NCI-H1436 treated with DMSO at 0.1 percent for 48 hours (cell line): ENCODE measurements at regions not wholly inside any gene's neighbourhood (a gene's known extent, or its start where the extent isn't known, plus 50 kb on each side); places are given as distances from the start of the nearest gene placed in this dataset.

Experiments used
- DNase-seq: peaks from one replicate; lab custom pipeline; 2025; lab: John Stamatoyannopoulos, UW

- DNase-seq, result no peak
These were observed 52.3 kb upstream of the SIPA1L2 start for GRCh38 chr1:232682248-232682647.

GRCh38 chr1:232684371-232685105 is 54.6 kb upstream of the SIPA1L2 start:
- no peak for DNase-seq

- no peak for DNase-seq
These were observed 56.4 kb upstream of the SIPA1L2 start for GRCh38 chr1:232686346-232686745.

- DNase-seq, result no peak
These were observed 57.4 kb upstream of the SIPA1L2 start for GRCh38 chr1:232687304-232687703.

GRCh38 chr1:232687728-232688127 is 57.8 kb upstream of the SIPA1L2 start:
- no peak for DNase-seq

GRCh38 chr1:232688398-232688797 is 58.5 kb upstream of the SIPA1L2 start:
- no peak for DNase-seq

GRCh38 chr1:232689711-232690110 is 59.8 kb upstream of the SIPA1L2 start:
- DNase-seq, result no peak

GRCh38 chr1:232690285-232690935 is 60.5 kb upstream of the SIPA1L2 start:
- no peak for DNase-seq

- no peak for DNase-seq
These were observed 64.5 kb upstream of the SIPA1L2 start for GRCh38 chr1:232694475-232694874.

- DNase-seq, result no peak
These were observed 65.9 kb upstream of the SIPA1L2 start for GRCh38 chr1:232695621-232696385.

- no peak for DNase-seq
These were observed 66.5 kb upstream of the SIPA1L2 start for GRCh38 chr1:232696466-232696865.

- DNase-seq, result no peak
These were observed 67.4 kb upstream of the SIPA1L2 start for GRCh38 chr1:232697187-232697822.

- no peak for DNase-seq
These were observed 69.9 kb upstream of the SIPA1L2 start for GRCh38 chr1:232699814-232700213.

GRCh38 chr1:232702911-232703310 is 73.0 kb upstream of the SIPA1L2 start:
- DNase-seq, result no peak

- no peak for DNase-seq
These were observed 74.3 kb upstream of the SIPA1L2 start for GRCh38 chr1:232704256-232704655.

- DNase-seq, result peak; percentile 86
These were observed 75.1 kb upstream of the SIPA1L2 start for GRCh38 chr1:232704694-232705680.

GRCh38 chr1:232705815-232706575 is 76.1 kb upstream of the SIPA1L2 start:
- no peak for DNase-seq

- DNase-seq, result no peak
These were observed 77.2 kb upstream of the SIPA1L2 start for GRCh38 chr1:232707142-232707541.

- DNase-seq, result no peak
These were observed 79.5 kb upstream of the SIPA1L2 start for GRCh38 chr1:232709386-232709785.

- DNase-seq, result no peak
These were observed 82.1 kb upstream of the SIPA1L2 start for GRCh38 chr1:232711996-232712395.
